Karpas-422 (cell line): ENCODE measurements at regions not wholly inside any gene's neighbourhood (a gene's known extent, or its start where the extent isn't known, plus 50 kb on each side); places are given as distances from the start of the nearest gene placed in this dataset.

Source experiments
- DNase-seq: peaks from one replicate; pipeline ENCODE4 v3.0.0-alpha.2; 2015
- H2AFZ ChIP-seq: fragments of 200-600 bp; sonication (generic); 2 replicates; pipeline ENCODE4 v1.6.1; 2014; ENCODE audit warnings: antibody characterized with exemption, low read length, mixed read lengths
- H3K27ac ChIP-seq: fragments of 200-600 bp; sonication (generic); 2 replicates; pipeline ENCODE4 v1.5.1; 2014; ENCODE audit warnings: mild to moderate bottlenecking, low read length, moderate library complexity
- H3K27me3 ChIP-seq: fragments of 200-600 bp; sonication (generic); 2 replicates; pipeline ENCODE4 v1.6.1; 2014; ENCODE audit warnings: low read length, mixed read lengths
- H3K36me3 ChIP-seq: fragments of 200-600 bp; sonication (generic); 2 replicates; pipeline ENCODE4 v1.6.1; 2014; ENCODE audit warnings: low read length, mixed read lengths; ENCODE audit not compliant: insufficient read depth
- H3K4me1 ChIP-seq: fragments of 200-600 bp; sonication (generic); 2 replicates; pipeline ENCODE4 v1.6.1; 2014; ENCODE audit warnings: mild to moderate bottlenecking, low read length, mixed read lengths
- H3K4me2 ChIP-seq: fragments of 200-600 bp; sonication (generic); 2 replicates; pipeline ENCODE4 v1.6.1; 2014; ENCODE audit warnings: low read length, low read depth, mild to moderate bottlenecking; ENCODE audit not compliant: poor library complexity, severe bottlenecking
- H3K4me3 ChIP-seq: fragments of 200-600 bp; sonication (generic); 2 replicates; pipeline ENCODE4 v1.5.1; 2014; ENCODE audit warnings: mild to moderate bottlenecking, antibody characterized with exemption, low read length, mixed read lengths
- H3K79me2 ChIP-seq: fragments of 200-600 bp; sonication (generic); 2 replicates; pipeline ENCODE4 v1.6.1; 2014; ENCODE audit warnings: mild to moderate bottlenecking, low read length, mixed read lengths
- H3K9ac ChIP-seq: fragments of 200-600 bp; sonication (generic); 2 replicates; pipeline ENCODE4 v1.6.0; 2014; ENCODE audit warnings: low read length
- H3K9me2 ChIP-seq: fragments of 200-600 bp; sonication (generic), shearing (Covaris generic); replicated peaks from 2 replicates; pipeline ENCODE4 v1.6.0; 2014; ENCODE audit warnings: mild to moderate bottlenecking, low read length, moderate library complexity; ENCODE audit not compliant: insufficient read depth
- H3K9me3 ChIP-seq: fragments of 300-700, 200-600 bp; sonication (generic); 2 replicates; pipeline ENCODE4 v1.6.1; 2014; ENCODE audit warnings: low read length, mixed read lengths
- H4K20me1 ChIP-seq: fragments of 200-600 bp; sonication (generic); 2 replicates; pipeline ENCODE4 v1.6.1; 2014; ENCODE audit warnings: mild to moderate bottlenecking, antibody characterized with exemption, low read length, low read depth; ENCODE audit not compliant: insufficient read depth

DNA sequence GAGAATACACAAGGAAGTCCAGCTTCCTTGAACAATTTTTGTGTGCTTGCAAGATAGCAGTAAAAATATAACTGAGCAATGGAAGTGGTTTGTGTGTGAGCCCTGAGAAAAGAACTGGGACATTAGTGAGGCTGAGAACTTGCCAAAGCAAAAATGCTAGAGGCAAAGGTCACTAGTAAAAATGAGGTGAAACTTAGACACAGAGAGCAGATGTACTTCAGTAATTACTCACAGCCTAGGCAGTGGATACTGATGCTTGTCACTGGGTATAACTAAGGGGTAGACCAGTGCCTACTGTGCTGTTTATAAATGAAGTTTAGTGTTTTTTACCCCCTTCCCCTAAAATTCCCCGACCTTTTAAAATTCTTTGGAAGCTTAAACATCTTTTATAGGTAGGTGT is 450.1 kb downstream of the LPIN1 start:
- no peak for DNase-seq
- H4K20me1 ChIP-seq = no peaks in the 10 kb centered on the region
- H3K27me3 ChIP-seq = no peaks in the 10 kb centered on the region
- H3K9me3 ChIP-seq = no peaks in the 10 kb centered on the region
- H2AFZ ChIP-seq = no peak overlapping the region
- H3K27ac ChIP-seq = no peak overlapping the region
- H3K79me2 ChIP-seq = no peaks in the 10 kb centered on the region
- no peak overlapping the region for H3K4me2 ChIP-seq
- H3K4me3 ChIP-seq = no peak overlapping the region
- H3K36me3 ChIP-seq = no peaks in the 10 kb centered on the region
- no peaks in the 10 kb centered on the region for H3K4me1 ChIP-seq
- H3K9me2 ChIP-seq = no peaks in the 10 kb centered on the region
- no peak overlapping the region for H3K9ac ChIP-seq

GRCh38 chr2:12197133-12197532 is 450.7 kb downstream of the LPIN1 start:
- Histone ChIP-seq H2AFZ (no peak overlapping the region), H3K36me3 (no peaks in the 10 kb centered on the region), H4K20me1 (no peaks in the 10 kb centered on the region), H3K79me2 (no peaks in the 10 kb centered on the region), H3K4me2 (no peak overlapping the region), H3K4me3 (no peak overlapping the region), H3K9me2 (no peaks in the 10 kb centered on the region), H3K4me1 (no peaks in the 10 kb centered on the region), H3K27ac (no peak overlapping the region), H3K27me3 (no peaks in the 10 kb centered on the region), H3K9me3 (no peaks in the 10 kb centered on the region), H3K9ac (no peak overlapping the region)
- no peak for DNase-seq

GRCh38 chr2:12199491-12200211 is 453.2 kb downstream of the LPIN1 start:
- no peak overlapping the region for H2AFZ ChIP-seq
- H3K4me2 ChIP-seq = no peak overlapping the region
- no peak overlapping the region for H3K9ac ChIP-seq
- no peaks in the 10 kb centered on the region for H3K79me2 ChIP-seq
- H3K27me3 ChIP-seq = no peaks in the 10 kb centered on the region
- H3K4me3 ChIP-seq = no peak overlapping the region
- DNase-seq = no peak
- no peaks in the 10 kb centered on the region for H3K36me3 ChIP-seq
- H3K9me3 ChIP-seq = no peaks in the 10 kb centered on the region
- no peaks in the 10 kb centered on the region for H3K4me1 ChIP-seq
- no peak overlapping the region for H3K27ac ChIP-seq
- H3K9me2 ChIP-seq = no peaks in the 10 kb centered on the region
- no peaks in the 10 kb centered on the region for H4K20me1 ChIP-seq

GRCh38 chr2:12201369-12201768 is 454.9 kb downstream of the LPIN1 start:
- Histone ChIP-seq H4K20me1 (no peaks in the 10 kb centered on the region), H3K4me3 (no peak overlapping the region), H3K27me3 (no peaks in the 10 kb centered on the region), H3K9me3 (no peaks in the 10 kb centered on the region), H3K9me2 (no peaks in the 10 kb centered on the region), H3K27ac (no peak overlapping the region), H3K9ac (no peak overlapping the region), H3K79me2 (no peaks in the 10 kb centered on the region), H3K4me1 (no peaks in the 10 kb centered on the region), H3K36me3 (no peaks in the 10 kb centered on the region), H2AFZ (no peak overlapping the region), H3K4me2 (no peak overlapping the region)
- no peak for DNase-seq

- Histone ChIP-seq H3K9me2 (no peaks in the 10 kb centered on the region), H3K36me3 (no peaks in the 10 kb centered on the region), H3K27me3 (no peaks in the 10 kb centered on the region), H4K20me1 (no peaks in the 10 kb centered on the region), H3K27ac (no peak overlapping the region), H3K9me3 (no peaks in the 10 kb centered on the region), H3K9ac (no peak overlapping the region), H3K79me2 (no peaks in the 10 kb centered on the region), H3K4me2 (no peak overlapping the region), H3K4me1 (no peaks in the 10 kb centered on the region), H2AFZ (no peak overlapping the region), H3K4me3 (no peak overlapping the region)
- no peak for DNase-seq
These were observed 456.1 kb downstream of the LPIN1 start for GRCh38 chr2:12202313-12203075.

DNA sequence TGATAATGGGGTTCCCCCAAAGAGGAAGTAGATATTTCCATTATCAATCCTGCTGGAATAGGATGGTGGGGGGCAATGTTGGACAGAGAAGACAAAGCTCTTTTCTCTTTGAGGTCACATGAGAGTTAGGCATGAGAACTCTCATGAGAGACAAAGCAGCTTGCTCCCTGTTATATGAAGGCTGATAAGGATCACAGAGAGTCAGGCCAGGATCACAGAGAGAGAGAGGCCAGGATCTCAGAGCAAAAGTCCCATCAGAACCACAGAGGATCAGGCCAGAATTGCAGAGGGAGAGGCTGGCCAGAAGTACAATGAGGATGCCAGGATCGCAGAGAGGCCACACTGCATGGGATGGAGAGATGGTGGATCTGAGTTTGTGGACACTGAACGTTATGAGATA is 457.1 kb downstream of the LPIN1 start:
- no peak for DNase-seq
- no peaks in the 10 kb centered on the region for H3K9me3 ChIP-seq

DNA sequence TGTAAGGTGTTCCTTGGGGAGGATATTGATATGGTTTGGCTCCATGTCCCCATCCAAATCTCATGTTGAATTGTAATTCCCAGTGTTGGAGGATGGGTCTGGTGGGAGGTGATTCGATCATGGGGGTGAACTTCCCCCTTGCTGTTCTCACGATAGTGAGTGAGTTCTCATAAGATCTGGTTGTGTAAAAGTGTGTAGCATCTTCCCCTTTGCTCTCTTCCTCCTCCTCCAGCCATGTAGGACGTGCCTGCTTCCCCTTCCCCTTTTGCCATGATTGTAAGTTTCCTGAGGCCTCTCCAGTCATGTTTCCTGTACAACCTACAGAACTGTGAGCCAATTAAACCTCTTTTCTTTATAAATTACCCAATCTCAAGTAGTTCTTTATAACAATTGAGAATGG is 458.7 kb downstream of the LPIN1 start:
- Histone ChIP-seq H3K9me3 (no peaks in the 10 kb centered on the region), H3K79me2 (no peaks in the 10 kb centered on the region), H3K27me3 (no peaks in the 10 kb centered on the region), H3K4me1 (no peaks in the 10 kb centered on the region), H3K27ac (no peak overlapping the region), H3K9ac (no peak overlapping the region), H3K4me2 (no peak overlapping the region), H3K36me3 (no peaks in the 10 kb centered on the region), H4K20me1 (no peaks in the 10 kb centered on the region), H2AFZ (no peak overlapping the region), H3K4me3 (no peak overlapping the region), H3K9me2 (no peaks in the 10 kb centered on the region)
- DNase-seq = no peak

More for the DNA sequence above, 457.1 kb downstream of the LPIN1 start:
- H3K4me2 ChIP-seq = no peak overlapping the region
- no peaks in the 10 kb centered on the region for H3K36me3 ChIP-seq
- H3K79me2 ChIP-seq = no peaks in the 10 kb centered on the region
- no peak overlapping the region for H3K27ac ChIP-seq
- no peaks in the 10 kb centered on the region for H4K20me1 ChIP-seq
- H3K9ac ChIP-seq = no peak overlapping the region
- no peak overlapping the region for H2AFZ ChIP-seq
- H3K9me2 ChIP-seq = no peaks in the 10 kb centered on the region
- H3K27me3 ChIP-seq = no peaks in the 10 kb centered on the region
- H3K4me1 ChIP-seq = no peaks in the 10 kb centered on the region
- H3K4me3 ChIP-seq = no peak overlapping the region

DNA sequence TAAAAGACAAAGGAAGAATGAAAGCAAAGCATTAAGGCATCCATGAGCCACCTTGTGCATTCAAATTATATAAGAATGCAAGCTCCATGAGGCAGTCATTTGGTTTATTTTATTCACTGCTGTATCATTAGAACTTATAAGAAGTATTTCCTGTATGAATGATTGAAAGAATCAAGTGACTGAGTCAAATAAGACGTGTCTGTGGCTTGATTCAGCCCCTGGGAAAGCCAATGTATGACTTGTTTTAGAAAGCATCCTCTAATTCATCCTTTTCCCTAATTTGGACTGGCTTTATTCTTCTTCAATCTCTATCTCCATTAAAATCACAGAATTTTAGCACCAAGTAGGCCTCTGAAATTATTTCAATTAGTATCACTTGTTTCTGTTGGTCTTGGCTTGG is 461.1 kb downstream of the LPIN1 start:
- H3K27ac ChIP-seq = no peak overlapping the region
- H3K79me2 ChIP-seq = no peaks in the 10 kb centered on the region
- no peak overlapping the region for H3K4me3 ChIP-seq
- H3K36me3 ChIP-seq = no peaks in the 10 kb centered on the region
- DNase-seq = no peak
- no peaks in the 10 kb centered on the region for H4K20me1 ChIP-seq
- no peaks in the 10 kb centered on the region for H3K9me3 ChIP-seq
- no peak overlapping the region for H2AFZ ChIP-seq
- H3K9me2 ChIP-seq = no peaks in the 10 kb centered on the region
- no peaks in the 10 kb centered on the region for H3K4me1 ChIP-seq
- H3K27me3 ChIP-seq = no peaks in the 10 kb centered on the region
- no peak overlapping the region for H3K9ac ChIP-seq
- H3K4me2 ChIP-seq = no peak overlapping the region
